SIG-M5 treated with dmso at 0.1 percent for 504 hours (cell line): ENCODE measurements at regions not wholly inside any gene's neighbourhood (a gene's known extent, or its start where the extent isn't known, plus 50 kb on each side); places are given as distances from the start of the nearest gene placed in this dataset.
"Not testable (repeated sequence)": the region's sequence is repeated elsewhere in the genome, so short reads cannot be mapped to it uniquely, and the experiment has no call there.

Experiments used
- DNase-seq: peaks from one replicate; lab custom pipeline; 2025; ENCODE audit not compliant: unreplicated experiment; lab: John Stamatoyannopoulos, UW

- no peak for DNase-seq
Measured at GRCh38 chr1:65581119-65581518, 160.7 kb downstream of the LEPR start.

GRCh38 chr1:65584399-65584798 is 163.9 kb downstream of the LEPR start:
- no peak for DNase-seq

GRCh38 chr1:65590279-65590678 is 169.8 kb downstream of the LEPR start:
- DNase-seq, result no peak

- no peak for DNase-seq
Measured at GRCh38 chr1:65593516-65593915, 173.0 kb downstream of the LEPR start.

- no peak for DNase-seq
Measured at GRCh38 chr1:65595724-65596123, 175.3 kb downstream of the LEPR start.

GRCh38 chr1:65596768-65597167 is 176.3 kb downstream of the LEPR start:
- DNase-seq, result no peak

- DNase-seq, result no peak
Measured at GRCh38 chr1:65605621-65606020, 185.2 kb downstream of the LEPR start.

GRCh38 chr1:65606426-65606825 is 186.0 kb downstream of the LEPR start:
- no peak for DNase-seq

- no peak for DNase-seq
Measured at GRCh38 chr1:65613884-65614283, 178.8 kb upstream of the PDE4B start.

- no peak for DNase-seq
Measured at GRCh38 chr1:65615859-65616258, 176.8 kb upstream of the PDE4B start.

GRCh38 chr1:65621721-65622120 is 171.0 kb upstream of the PDE4B start:
- not testable (repeated sequence) for DNase-seq

- DNase-seq, result no peak
Measured at GRCh38 chr1:65623895-65624294, 168.8 kb upstream of the PDE4B start.

GRCh38 chr1:65625528-65625927 is 167.2 kb upstream of the PDE4B start:
- DNase-seq, result no peak

- DNase-seq, result no peak
Measured at GRCh38 chr1:65626003-65626402, 166.7 kb upstream of the PDE4B start.

GRCh38 chr1:65629788-65630187 is 162.9 kb upstream of the PDE4B start:
- DNase-seq, result no peak

GRCh38 chr1:65630855-65631254 is 161.8 kb upstream of the PDE4B start:
- DNase-seq, result no peak

GRCh38 chr1:65632235-65632634 is 160.5 kb upstream of the PDE4B start:
- no peak for DNase-seq

GRCh38 chr1:65640046-65640445 is 152.6 kb upstream of the PDE4B start:
- DNase-seq, result no peak

- DNase-seq, result not testable (repeated sequence)
Measured at GRCh38 chr1:65649185-65649584, 143.5 kb upstream of the PDE4B start.

GRCh38 chr1:65650682-65651081 is 142.0 kb upstream of the PDE4B start:
- no peak for DNase-seq

- DNase-seq, result not testable (repeated sequence)
Measured at GRCh38 chr1:65654526-65654925, 138.2 kb upstream of the PDE4B start.

GRCh38 chr1:65657609-65658008 is 135.1 kb upstream of the PDE4B start:
- DNase-seq, result not testable (repeated sequence)

- no peak for DNase-seq
Measured at GRCh38 chr1:65658122-65658521, 134.6 kb upstream of the PDE4B start.

- no peak for DNase-seq
Measured at GRCh38 chr1:65668368-65668767, 124.3 kb upstream of the PDE4B start.
